ENCODE measurements at regions not wholly inside any gene's neighbourhood (a gene's known extent, or its start where the extent isn't known, plus 50 kb on each side); places are given as distances from the start of the nearest gene placed in this dataset.

DNA sequence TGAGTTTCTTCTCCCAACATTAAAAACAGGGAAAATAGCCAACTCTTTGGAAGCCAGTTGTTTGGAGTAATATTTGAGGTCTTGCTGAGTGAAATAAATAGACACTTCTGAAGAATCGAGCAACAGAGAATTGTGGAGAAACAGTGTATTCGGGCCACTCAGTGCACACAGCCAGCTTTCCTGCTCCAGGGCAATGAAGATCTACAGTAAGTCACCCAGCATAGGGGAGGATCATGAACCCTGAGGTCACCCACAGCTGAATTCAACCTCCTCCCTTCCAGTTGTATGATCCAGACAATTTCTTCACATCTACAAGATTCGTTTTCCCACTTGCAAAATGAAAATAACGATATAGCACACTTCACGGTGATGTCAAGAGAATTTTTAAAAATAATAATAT, 161.7 kb upstream of the BCL6 start:
- DNase-seq: no peak

DNA sequence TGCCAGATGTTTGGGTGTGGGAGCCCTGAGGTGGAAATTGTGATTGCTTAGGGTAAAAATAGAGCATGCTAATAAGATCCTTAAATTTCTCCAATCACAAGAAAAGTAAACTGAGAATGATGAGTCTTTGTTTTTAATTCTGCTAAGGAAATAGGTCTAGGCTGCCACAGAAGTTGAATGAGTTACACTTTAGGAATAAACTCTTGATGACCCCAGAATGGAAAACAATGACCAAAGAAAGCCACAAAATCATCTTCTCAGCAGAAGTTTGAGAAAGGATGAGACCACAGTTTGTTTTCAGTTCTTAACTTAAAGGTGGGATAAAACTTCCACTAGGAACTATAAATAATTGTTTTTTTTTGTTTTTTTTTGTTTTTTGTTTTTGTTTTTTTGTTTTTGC, 164.6 kb upstream of the BCL6 start:
- DNase-seq: no peak

DNA sequence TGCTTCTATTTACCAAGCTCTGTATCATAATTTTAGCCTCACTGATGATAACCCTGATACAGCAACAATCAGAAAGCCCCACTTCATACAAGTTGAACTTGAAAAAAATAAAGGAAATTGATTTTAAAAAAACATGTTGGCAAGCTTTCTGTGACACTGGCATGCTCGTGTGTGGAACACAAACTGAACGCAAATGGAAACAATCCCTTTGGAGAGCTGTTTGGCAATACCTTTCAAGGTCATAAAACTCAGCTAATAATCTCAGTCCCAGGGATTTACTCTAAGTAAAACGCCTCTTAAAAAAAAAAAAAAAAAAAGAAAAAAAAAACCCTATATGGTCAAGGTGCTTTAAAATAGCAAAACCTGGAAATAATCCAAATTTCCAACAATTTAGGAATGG, 166.7 kb upstream of the BCL6 start:
- no peak for DNase-seq

DNA sequence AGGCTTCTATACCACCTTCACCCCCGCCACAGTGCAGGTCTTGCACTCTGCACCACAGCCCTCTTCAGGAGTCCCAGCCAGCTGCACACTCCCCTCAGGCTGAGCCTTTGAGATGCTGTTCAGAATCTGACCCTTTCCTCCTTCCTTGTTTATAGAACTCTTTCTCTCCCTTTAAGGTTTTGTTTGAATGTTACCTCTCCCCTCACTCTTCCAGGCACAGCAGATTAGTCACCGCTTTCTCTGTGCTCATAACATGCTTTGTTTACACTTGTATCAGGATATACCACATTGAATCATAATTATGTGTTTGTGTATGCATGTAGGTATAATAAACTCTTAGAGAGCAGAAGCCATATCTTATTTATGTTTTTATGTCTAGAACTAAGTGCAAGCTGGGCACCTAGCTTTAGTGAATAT, 168.4 kb upstream of the BCL6 start:
- no peak for DNase-seq

DNA sequence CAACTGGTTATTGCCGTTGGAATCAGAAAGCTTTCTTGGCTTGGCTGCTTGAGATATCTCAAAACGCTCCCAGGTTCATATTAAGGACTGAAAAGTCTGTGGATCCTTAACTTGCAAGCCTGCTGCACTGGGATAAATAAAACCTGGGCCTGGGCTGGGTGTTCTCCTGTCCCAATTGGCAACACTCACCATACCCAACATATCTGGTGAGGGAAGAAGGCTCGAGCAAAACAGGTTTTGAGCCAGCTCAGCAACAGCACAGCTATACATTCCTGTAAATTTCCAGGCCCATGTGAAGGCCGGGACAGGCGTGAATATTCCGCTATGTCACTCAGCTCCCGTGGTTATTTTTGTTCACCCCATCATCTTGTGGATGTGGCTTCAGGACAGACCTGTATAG, 169.0 kb upstream of the BCL6 start:
- no peak for DNase-seq

DNA sequence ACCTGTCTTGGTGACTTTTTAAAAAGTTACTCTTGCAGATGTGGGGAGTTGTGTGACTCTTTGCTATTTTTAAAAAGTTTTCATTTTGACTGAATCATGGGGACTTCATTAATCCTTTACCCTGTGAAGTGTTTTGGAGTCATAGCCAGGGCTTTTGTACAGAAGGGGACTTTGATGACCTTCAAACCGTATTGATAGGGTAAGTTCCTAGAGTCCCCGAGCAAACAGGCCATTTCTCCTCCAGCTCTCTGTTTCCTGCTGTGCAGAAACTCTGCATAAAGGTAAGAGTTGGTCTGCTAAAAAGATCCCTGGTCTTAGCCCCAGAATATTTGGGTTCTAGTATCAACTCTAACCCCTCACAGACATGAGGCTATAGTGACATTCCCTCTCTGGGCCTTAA, 170.8 kb upstream of the BCL6 start:
- no peak for DNase-seq

DNA sequence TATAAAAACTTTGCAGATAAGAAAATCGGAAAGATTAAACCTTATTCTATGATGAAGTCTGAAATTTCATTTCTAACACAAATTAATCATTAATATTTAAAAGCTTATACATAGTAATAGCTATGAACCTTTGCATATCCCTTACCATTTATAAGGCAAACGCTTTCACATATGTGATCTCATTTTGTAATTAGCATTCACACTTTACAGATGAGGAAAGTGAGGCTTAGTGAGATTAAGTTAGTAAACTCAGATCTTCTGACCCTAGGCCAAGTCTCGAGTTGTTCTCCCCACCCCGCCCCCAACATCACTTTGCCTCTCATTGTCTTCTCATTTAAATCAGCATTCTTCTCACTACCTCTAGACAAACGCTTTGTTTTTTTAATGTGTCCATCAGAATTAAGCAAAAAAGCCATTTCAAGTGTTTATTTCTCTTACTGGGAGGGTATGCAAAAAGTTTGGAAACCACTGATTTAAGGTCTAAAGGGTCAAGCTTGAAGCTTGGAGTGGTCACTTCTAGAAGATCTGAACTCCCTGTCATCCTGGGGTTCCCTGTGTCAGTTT, 172.9 kb upstream of the BCL6 start:
- no peak for DNase-seq

DNA sequence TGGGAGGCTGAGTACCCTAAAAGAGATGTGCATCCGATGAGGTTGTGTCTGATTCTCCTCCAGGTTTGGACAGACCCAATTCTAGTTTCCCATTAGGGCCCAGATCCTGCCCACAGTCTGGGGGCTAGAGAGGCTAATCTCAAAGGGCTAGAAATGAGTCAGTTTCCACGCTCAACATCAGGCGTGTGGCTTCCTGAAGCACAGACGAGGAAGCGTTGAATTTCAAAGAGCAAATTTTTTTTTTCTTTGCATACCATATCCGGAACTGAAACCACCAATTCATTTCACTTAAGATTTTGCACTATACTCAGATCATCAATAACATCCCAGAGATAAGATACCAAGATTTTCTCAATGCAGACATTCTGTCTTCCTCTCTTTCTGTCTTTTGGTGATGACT, 173.8 kb upstream of the BCL6 start:
- no peak for DNase-seq

DNA sequence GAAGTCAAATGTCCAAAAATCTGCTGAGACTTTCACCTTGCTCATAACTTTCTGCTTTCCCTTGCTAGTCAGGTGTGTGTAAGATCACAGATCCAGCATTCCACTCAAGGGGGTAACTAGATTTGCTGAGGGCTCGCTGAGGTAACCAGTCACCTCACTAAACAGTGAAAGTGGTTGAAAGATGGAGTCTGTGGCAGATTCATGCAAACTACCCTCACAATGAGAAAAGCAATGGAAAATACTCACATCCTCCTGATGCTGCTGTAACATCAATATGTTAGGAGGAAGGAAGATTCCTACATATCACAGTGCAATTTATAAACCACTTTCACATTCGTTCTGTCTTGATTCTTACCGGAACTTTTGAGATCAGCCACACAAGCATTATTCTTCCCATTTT, 174.3 kb upstream of the BCL6 start:
- DNase-seq: no peak

DNA sequence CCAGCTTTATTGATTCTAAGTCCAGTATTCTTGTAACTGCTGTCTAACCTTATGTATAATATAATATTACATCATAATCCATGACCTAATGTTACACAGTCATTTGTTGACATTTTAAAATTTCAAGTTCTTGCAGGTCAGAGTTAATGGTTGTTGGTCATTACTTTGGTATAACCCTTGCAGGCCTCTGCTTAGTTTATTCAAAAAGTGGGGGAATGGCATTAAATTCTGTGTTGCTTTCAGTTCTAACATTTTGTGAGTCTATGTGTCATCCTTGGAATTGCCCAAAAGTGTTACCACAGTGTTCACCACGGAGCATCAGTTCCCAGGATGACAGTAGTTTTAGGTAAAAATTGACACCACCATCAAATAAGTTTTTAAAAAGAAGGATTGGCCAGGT, 174.8 kb upstream of the BCL6 start:
- no peak for DNase-seq

DNA sequence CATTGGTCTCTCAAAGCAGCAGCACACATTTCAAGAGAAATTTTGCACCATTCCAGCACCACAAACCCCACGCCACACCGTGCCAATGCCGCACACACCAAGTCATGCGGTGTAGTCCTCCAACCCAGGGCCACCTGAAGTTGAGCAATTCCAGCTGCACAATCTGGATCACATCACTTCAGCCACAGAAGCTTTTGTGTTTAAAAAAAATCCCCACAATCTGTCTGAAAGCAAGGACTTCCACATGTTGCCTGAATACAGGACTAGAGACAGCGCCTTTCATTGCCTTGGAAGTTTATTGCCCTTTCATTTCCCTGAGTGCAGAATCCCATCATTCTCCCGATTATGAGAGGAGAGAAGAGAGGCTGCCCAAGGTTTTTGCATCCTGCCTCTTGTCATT, 175.6 kb upstream of the BCL6 start:
- DNase-seq: no peak

DNA sequence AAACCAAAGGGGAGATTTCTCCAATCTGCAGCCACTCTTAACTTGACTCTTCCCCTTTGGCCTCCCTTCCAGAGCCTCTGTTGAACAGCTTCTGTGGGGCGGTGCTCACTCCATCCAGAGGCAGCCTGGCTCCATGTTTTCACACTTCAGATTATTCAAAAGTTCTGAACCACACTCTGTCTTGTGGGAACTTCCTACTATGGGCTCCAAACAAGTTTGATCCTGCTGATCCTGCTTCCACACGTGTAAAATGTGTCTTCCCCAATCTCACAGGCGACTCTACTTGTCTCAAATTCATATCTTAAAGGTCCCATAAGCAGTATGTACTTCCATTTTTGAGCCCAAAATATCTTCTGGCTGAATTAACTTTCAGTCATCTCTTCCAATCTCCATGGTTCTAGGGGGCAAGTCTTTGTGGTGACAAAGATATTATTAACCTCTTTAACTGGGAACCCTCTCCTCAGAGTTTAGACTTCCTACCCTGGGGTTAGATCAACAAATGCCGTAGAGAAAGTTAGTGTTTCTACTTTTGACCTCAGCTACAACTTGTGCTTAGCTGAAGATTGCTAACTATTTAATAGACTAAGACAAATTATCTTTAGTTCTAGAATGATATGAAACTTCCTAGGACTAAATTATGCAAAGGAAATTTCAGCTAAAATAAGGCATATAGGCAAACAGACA, 176.3 kb upstream of the BCL6 start:
- no peak for DNase-seq

DNA sequence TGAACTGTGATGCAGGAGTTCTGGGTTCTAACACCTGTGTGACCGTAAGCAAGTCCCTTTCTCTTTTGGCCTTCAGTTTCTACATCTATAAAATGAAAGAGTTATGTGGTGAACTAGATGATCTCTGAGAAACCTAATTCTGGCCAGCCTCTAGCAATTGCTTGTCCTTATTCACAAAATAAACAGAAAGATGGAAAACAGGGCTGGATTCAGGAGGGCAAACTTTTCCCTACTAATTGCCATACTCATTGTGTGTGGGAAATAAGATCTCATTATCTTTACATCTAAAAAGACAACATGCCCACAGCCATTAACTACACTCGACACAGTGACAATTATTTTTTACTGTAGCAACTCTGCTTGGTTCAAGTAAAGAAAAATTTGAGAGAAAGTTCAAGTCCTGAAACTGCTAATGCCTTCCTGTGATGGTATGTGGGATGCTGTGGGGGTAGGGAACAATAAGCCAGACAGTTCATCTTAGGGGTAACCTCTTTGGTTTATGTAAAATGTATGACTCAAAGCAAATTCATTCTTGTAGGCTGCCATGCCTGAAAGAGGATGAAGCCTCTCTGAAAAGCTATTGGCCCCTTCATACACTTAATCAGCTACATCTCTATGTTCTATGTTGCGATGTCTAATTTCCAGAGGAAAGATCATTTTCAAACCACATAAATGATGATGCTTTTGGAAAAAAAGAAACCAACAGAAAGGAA, 177.6 kb upstream of the BCL6 start:
- no peak for DNase-seq

DNA sequence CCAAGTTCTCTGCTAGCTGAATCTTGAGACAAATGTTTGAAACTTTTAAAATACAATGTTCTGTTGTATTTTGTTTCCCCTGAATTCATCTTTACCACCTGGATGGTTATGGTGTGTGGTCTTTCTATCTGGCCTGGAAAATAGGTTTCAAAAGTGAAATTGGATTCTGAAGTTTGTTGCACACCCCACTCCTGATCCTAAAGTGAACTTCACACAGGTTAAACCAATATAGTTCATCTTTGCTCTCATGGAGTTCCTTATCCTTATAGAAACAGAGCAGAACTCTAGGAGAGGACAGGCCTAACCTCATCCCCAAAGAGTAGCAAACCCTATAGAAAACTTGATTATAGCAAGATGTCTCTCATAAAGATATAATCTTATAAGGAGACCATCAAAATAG, 179.4 kb upstream of the BCL6 start:
- DNase-seq: no peak

DNA sequence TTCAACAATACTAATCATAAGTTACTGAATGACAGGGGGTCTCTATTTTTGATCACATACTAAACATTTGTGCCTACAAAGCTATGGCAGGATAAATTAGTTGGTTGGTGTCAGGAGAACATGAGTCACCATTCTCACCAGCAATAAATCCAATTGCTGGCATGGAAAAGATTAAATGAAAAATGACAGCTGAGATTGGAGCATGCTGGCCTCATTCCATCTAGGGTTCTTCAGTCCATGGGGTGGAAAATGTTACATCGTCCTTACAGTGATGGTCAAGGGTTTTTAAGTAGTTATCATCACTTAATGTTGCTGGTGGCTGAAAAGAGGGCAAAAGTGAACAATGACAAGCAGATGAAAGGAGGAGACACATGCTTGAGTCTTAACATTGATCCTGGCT, 180.1 kb upstream of the BCL6 start:
- DNase-seq: no peak

DNA sequence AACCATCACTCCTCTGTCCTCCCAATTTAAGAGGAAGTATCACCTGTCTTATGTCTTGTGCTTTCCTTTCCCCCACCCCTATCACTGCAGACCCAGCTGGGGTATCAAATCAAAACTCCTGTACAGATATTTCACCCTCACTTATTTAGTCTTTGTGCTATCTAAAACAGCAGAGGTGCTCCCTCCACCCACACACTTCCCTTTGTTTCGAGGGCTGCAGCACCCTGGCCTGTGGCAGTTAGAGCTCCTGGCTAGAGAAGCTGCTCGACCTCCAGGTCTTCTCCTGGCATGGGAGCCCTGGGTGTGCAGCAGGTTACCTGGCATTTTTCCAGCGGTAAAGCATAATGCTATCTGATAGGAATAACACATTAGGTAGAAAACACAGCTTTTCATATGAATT, 181.4 kb upstream of the BCL6 start:
- DNase-seq: no peak

DNA sequence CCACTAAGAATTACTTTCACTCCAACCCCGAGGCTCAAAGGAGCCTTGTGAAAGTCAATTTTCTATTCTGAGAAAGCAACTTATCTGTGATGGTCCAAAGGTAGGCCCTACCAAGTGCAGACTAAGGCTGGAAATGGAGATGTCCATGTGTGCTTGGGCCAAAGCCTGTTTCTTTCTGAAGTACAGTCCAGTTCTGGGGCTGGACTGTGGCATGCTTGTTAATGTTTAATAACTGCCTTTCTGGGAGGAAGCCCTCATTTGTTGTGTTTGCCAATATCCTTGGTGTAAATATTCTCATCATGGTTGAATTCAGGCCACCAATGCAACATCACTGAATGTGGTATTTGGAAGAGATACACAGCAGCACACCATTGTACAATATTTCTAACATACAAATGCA, 182.3 kb upstream of the BCL6 start:
- DNase-seq: no peak

DNA sequence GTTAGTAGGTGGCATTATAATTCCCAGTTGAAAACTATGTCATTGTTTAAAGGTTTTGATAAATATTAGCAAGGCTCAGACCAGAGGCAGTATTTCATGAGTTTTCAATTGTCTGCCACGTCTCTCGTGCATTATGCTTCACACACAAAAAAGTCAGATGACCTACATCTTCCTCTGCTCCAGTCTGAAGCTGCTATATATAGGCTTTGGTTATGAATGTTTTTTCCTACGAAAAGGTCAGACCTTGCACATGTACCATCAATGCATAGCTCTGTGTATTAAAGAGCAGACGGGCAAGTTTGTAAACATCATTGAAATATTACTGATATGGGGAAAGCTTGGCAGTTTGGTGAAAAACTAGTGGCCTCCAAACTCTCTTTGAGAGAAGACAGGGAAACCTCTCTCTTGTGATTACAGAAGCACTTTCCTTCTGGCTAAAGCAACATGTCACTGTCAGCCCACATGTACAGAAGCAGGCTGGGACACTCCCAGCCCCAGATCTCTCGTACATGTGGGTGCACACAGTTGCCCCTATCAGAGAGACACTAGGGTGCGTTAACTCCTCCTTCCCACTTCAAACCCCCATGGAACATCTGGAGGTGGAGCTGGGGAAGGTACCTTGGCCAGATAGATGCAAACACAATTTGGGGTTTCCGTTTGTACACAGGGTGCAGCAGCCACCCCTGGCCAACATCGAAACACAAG, 184.0 kb upstream of the BCL6 start:
- DNase-seq: no peak

DNA sequence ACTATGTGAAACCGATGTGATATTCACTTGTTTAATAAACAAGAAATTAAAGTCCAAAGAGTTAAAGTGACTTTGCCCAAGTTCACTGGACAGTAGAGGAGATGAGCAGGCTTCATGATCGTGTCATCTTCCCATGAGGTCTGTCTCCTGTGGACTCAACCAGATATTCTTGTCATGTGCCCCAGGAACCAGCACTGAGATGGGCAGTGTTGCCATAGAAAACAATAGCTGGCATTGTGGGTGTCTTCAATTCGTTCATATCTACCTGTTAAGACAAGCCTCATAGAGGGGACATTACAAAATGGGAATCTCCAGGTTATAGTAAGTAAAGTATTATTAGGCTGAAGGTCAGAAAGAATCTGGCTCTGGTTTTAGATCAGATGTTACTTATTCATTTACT, 184.8 kb upstream of the BCL6 start:
- no peak for DNase-seq

DNA sequence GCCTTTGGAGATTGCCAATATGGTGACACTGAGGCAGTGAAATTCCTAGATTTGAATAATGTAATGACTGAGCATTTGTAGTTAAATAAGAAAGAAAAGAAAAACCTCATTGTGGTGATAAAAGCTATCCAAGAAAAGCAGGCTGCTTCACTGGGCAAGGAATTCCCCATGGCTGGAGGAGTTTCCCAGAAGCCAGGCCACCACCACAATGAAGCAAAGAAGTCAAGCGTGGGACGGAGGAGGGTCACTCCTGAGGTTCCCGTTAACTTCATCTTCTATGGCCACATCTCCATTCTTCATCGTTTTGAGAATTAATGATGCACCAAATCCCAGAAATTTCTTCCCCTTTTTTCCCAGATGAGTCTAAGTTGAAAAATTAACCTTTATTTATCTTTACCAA, 185.8 kb upstream of the BCL6 start:
- DNase-seq: no peak

DNA sequence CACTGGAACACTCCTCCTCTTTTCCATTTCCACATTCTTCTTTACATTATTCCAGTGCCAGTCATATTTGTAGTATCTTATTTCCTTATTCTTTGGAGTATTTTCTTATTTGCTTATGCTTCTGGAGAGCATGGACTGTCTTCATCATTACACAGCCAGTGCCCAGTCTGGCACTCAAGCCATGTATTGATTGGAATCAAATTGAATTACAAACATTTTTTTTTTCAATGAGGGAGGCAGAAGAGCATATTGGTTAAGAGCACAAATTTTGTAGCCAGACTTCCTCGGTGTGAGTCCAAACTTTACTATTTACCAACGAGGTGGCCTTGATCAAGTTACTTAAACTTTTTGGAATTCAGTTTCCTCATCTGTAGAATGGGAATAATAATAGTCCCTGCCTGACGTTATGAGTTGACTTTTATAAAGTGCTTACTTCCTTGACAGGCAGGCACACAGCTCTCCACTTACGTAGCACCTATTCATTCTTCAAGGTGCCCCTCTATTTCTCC, 186.6 kb upstream of the BCL6 start:
- no peak for DNase-seq

DNA sequence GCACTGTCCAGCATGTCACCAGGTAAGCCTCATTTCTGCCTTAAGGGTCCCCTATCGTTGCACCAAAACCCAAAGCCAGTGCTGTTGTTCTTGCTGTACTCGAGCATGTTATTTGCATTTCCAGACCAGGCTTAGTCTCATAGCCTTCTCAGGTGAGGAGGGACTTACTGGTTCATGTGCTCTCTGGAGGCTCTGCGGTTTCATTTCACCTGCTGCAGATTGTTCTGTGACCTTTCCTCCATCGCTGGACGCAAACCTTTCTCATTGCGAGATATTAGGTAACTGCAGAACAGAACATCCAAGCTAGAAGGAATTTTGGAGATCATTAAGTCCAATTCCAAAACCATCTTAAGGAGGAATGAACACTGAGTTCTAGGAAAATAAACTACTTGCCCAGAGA, 187.3 kb upstream of the BCL6 start:
- no peak for DNase-seq

DNA sequence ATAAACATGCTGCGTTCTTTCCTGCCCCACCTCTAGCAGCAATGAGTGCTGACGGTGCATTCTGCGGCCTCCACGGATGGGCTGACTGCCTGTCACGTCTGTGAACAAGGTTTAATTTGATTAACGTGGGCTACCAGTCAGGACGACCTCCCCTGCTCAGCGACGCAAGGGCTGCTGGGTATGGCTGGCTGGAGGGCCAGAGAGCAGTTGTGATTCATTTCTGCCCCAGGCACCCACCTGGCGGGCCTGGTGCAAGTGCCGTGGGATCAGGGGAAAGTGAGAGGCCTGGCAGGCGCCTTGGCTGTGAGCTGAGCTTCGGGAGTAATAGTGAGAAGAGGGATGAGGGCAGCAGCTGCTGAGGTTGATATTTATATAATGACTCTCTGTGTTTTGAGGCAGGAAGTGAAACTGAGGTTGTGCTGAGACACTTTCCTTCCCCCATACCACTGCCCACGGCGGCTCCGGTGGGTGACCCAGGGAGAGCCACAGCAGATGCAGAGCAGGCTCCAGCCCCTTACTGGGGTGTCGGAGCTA, 190.4 kb upstream of the BCL6 start:
- DNase-seq: no peak

DNA sequence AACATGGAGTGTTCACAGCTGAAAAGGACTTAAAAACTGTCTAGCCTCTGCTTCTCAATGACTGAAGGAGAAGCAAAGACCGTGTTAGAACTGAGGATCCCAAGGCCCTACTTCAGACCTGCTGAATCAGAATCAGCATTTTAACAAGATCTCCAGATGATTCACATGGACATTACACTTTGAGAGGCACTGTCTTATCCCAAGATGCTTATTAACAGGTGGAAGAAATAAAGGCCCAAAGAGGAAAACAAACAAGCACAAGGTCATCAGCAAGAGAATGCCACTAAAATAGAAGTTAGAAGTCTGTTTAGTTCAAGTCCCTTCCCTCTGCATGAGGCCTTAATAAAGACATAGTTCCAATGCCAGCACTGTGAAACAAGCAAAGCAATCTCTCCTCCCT, 191.4 kb upstream of the BCL6 start:
- no peak for DNase-seq
